ENCODE measurements at regions not wholly inside any gene's neighbourhood (a gene's known extent, or its start where the extent isn't known, plus 50 kb on each side); places are given as distances from the start of the nearest gene placed in this dataset.

- Histone ChIP-seq H3K27me3 (no peaks in the 10 kb centered on the region), H3K36me3 (no peaks in the 10 kb centered on the region), H3K27ac (no peak overlapping the region), H3K4me1 (no peaks in the 10 kb centered on the region), H3K4me3 (no peak overlapping the region), H3K9me3 (peaks cover 0 to 16% (median 0%) of the 10 kb centered on the region in 11 donors)
- ATAC-seq (no peak), DNase-seq (no peak)
- no peak for TF ChIP-seq CTCF (IDR thresholded peaks at IDR 0.05)
- WGBS, 2 donors: 80 to 84% methylated on average over 4 of the region's 4 CpGs
- intact Hi-C loops (cut with DNase I): no loop called here
These were observed 154.3 kb downstream of the RMST start for GRCh38 chr12:97616946-97617345.

GRCh38 chr12:97628962-97629361 is 166.4 kb downstream of the RMST start:
- ATAC-seq: no peak
- intact Hi-C loops (cut with DNase I): no loop called here
- no peak for TF ChIP-seq CTCF (IDR thresholded peaks at IDR 0.05)

GRCh38 chr12:97629382-97629781 is 166.8 kb downstream of the RMST start:
- H3K27ac ChIP-seq: no peak overlapping the region
- intact Hi-C loops (cut with DNase I): no loop called here
- no peaks in the 10 kb centered on the region for H3K9me3 ChIP-seq
- TF ChIP-seq CTCF (IDR thresholded peaks at IDR 0.05): no peak
- no peaks in the 10 kb centered on the region for H3K36me3 ChIP-seq
- H3K27me3 ChIP-seq: no peaks in the 10 kb centered on the region
- no peak overlapping the region for H3K4me3 ChIP-seq
- ATAC-seq (no peak), DNase-seq (no peak)
- no peaks in the 10 kb centered on the region for H3K4me1 ChIP-seq

More at GRCh38 chr12:97628962-97629361, 166.4 kb downstream of the RMST start:
- DNase-seq: no peak
- no peaks in the 10 kb centered on the region for H3K27me3 ChIP-seq
- no peak overlapping the region for H3K4me3 ChIP-seq
- no peaks in the 10 kb centered on the region for H3K4me1 ChIP-seq
- H3K36me3 ChIP-seq: no peaks in the 10 kb centered on the region
- H3K9me3 ChIP-seq: no peaks in the 10 kb centered on the region
- H3K27ac ChIP-seq: no peak overlapping the region

- intact Hi-C loops (cut with DNase I): no loop called here
- no peak overlapping the region for H3K4me3 ChIP-seq
- H3K4me1 ChIP-seq: no peaks in the 10 kb centered on the region
- H3K9me3 ChIP-seq: no peaks in the 10 kb centered on the region
- H3K27me3 ChIP-seq: no peaks in the 10 kb centered on the region
- no peak overlapping the region for H3K27ac ChIP-seq
- ATAC-seq (no peak), DNase-seq (no peak)
- no peaks in the 10 kb centered on the region for H3K36me3 ChIP-seq
- 81 to 85% methylated on average over 2 of the region's 2 CpGs for WGBS, 2 donors
- no peak for TF ChIP-seq CTCF (IDR thresholded peaks at IDR 0.05)
These were observed 167.8 kb downstream of the RMST start for GRCh38 chr12:97630356-97630755.

GRCh38 chr12:97630875-97631274 is 168.3 kb downstream of the RMST start:
- H3K27me3 ChIP-seq: no peaks in the 10 kb centered on the region
- H3K27ac ChIP-seq: no peak overlapping the region
- no peaks in the 10 kb centered on the region for H3K36me3 ChIP-seq
- intact Hi-C loops (cut with DNase I): no loop called here
- no peaks in the 10 kb centered on the region for H3K9me3 ChIP-seq
- DNase-seq (no peak), ATAC-seq (no peak)
- no peak overlapping the region for H3K4me3 ChIP-seq
- 72 to 78% methylated on average over 4 of the region's 4 CpGs for WGBS, 2 donors
- no peaks in the 10 kb centered on the region for H3K4me1 ChIP-seq
- TF ChIP-seq CTCF (IDR thresholded peaks at IDR 0.05): no peak

All from heart right ventricle (tissue), 16 donors.